ENCODE measurements at regions not wholly inside any gene's neighbourhood (a gene's known extent, or its start where the extent isn't known, plus 50 kb on each side); places are given as distances from the start of the nearest gene placed in this dataset.
"Not testable (repeated sequence)": the region's sequence is repeated elsewhere in the genome, so short reads cannot be mapped to it uniquely, and the experiment has no call there.

- H3K36me3 ChIP-seq (ENCODE audit: insufficient read depth), result no peaks in the 10 kb centered on the region
- H3K79me2 ChIP-seq (ENCODE audit: insufficient read depth, low read depth), result no peaks in the 10 kb centered on the region
- H3K27me3 ChIP-seq (ENCODE audit: insufficient read depth, low read depth), result no peaks in the 10 kb centered on the region
- no peak overlapping the region for H2AFZ ChIP-seq (ENCODE audit: low read depth)
- H3K4me3 ChIP-seq (IDR thresholded peaks at IDR 0.05; ENCODE audit: insufficient read depth, low read depth, low read length), result no peak overlapping the region
- H3K9ac ChIP-seq, result no peak overlapping the region
- H3K4me1 ChIP-seq (ENCODE audit: low read depth, poor library complexity, severe bottlenecking), result peaks cover 16% of the 10 kb centered on the region
- H3K4me2 ChIP-seq, result no peak overlapping the region
- TF ChIP-seq CTCF (conservative IDR thresholded peaks at IDR 0.05; ENCODE audit: low read depth, low read length), result no peak
- no peak overlapping the region for H3K27ac ChIP-seq
- H4K20me1 ChIP-seq (ENCODE audit: insufficient read depth), result no peaks in the 10 kb centered on the region
Measured at GRCh38 chr6:28682542-28682941, 156.9 kb downstream of the GPX5 start.

- H2AFZ ChIP-seq (ENCODE audit: low read depth), result 0 out of 2 replicates have a peak overlapping the region, but pooled peaks have one; percentile 25
Measured at GRCh38 chr6:28682956-28683685, 157.4 kb downstream of the GPX5 start.

GRCh38 chr6:28683945-28684538 is 158.4 kb downstream of the GPX5 start:
- H3K9ac ChIP-seq, result no peak overlapping the region
- H2AFZ ChIP-seq (ENCODE audit: low read depth), result peak overlapping the region; percentile 25; the same call in 1 of the 2 replicates
- no peaks in the 10 kb centered on the region for H3K36me3 ChIP-seq (ENCODE audit: insufficient read depth)
- no peak overlapping the region for H3K4me3 ChIP-seq (IDR thresholded peaks at IDR 0.05; ENCODE audit: insufficient read depth, low read depth, low read length)
- H3K4me1 ChIP-seq (ENCODE audit: low read depth, poor library complexity, severe bottlenecking), result peaks cover 16% of the 10 kb centered on the region
- H3K27ac ChIP-seq, result no peak overlapping the region
- H3K79me2 ChIP-seq (ENCODE audit: insufficient read depth, low read depth), result no peaks in the 10 kb centered on the region
- peak; percentile 89 for TF ChIP-seq CTCF (conservative IDR thresholded peaks at IDR 0.05; ENCODE audit: low read depth, low read length)
- no peaks in the 10 kb centered on the region for H4K20me1 ChIP-seq (ENCODE audit: insufficient read depth)
- H3K4me2 ChIP-seq, result peak overlapping the region; percentile 5; the same call in 1 of the 2 replicates
- no peaks in the 10 kb centered on the region for H3K27me3 ChIP-seq (ENCODE audit: insufficient read depth, low read depth)

More at GRCh38 chr6:28682956-28683685, 157.4 kb downstream of the GPX5 start:
- Histone ChIP-seq H3K4me2 (0 out of 2 replicates have a peak overlapping the region, but pooled peaks have one; percentile 5), H3K4me1 (ENCODE audit: low read depth, poor library complexity, severe bottlenecking) (peaks cover 16% of the 10 kb centered on the region)
- not testable (repeated sequence) for H4K20me1 ChIP-seq (ENCODE audit: insufficient read depth); H3K4me3 ChIP-seq (IDR thresholded peaks at IDR 0.05; ENCODE audit: insufficient read depth, low read depth, low read length); H3K9ac ChIP-seq; H3K27me3 ChIP-seq (ENCODE audit: insufficient read depth, low read depth); H3K36me3 ChIP-seq (ENCODE audit: insufficient read depth); H3K27ac ChIP-seq; H3K79me2 ChIP-seq (ENCODE audit: insufficient read depth, low read depth)

- Histone ChIP-seq H2AFZ (ENCODE audit: low read depth) (peak overlapping the region; percentile 47; the same call in 1 of the 2 replicates), H3K4me2 (peak overlapping the region; percentile 39), H3K4me1 (ENCODE audit: low read depth, poor library complexity, severe bottlenecking) (peaks cover 16% of the 10 kb centered on the region)
- not testable (repeated sequence) for H3K36me3 ChIP-seq (ENCODE audit: insufficient read depth); H3K9ac ChIP-seq; H3K79me2 ChIP-seq (ENCODE audit: insufficient read depth, low read depth); H4K20me1 ChIP-seq (ENCODE audit: insufficient read depth); H3K4me3 ChIP-seq (IDR thresholded peaks at IDR 0.05; ENCODE audit: insufficient read depth, low read depth, low read length); H3K27ac ChIP-seq; H3K27me3 ChIP-seq (ENCODE audit: insufficient read depth, low read depth)
Measured at GRCh38 chr6:28685960-28686359, 160.3 kb downstream of the GPX5 start.

GRCh38 chr6:28686446-28687027 is 160.9 kb downstream of the GPX5 start:
- peak; percentile 79 for TF ChIP-seq CTCF (conservative IDR thresholded peaks at IDR 0.05; ENCODE audit: low read depth, low read length)
- H2AFZ ChIP-seq (ENCODE audit: low read depth), result peak overlapping the region; percentile 47; the same call in 1 of the 2 replicates
- H3K4me1 ChIP-seq (ENCODE audit: low read depth, poor library complexity, severe bottlenecking), result peaks cover 16% of the 10 kb centered on the region

DNA sequence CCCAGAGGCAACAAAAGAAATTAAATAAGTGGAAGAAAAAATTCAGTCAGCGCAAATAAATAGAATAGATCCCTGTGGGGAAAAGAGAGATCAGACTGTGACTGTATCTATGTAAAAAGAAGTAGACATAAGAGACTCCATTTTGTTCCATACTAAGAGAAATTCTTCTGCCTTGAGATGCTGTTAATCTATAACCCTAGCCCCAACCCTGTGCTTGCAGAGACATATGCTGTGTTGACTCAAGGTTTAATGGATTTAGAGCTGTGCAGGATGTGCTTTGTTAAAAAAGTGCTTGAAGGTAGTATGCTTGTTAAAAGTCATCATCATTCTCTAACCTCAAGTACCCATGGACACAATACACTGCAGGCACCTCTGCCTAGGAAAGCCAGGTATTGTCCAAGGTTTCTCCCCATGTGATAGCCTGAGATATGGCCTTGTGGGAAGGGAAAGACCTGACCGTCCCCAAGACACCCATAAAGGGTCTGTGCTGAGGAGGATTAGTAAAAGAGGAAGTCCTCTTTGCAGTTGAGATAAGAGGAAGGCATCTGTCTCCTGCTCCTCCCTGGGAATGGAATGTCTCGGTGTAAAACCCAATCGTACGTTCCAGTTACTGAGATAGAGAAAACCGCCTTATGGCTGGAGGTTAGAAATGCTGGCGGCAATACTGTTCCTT is 161.8 kb downstream of the GPX5 start:
- H3K79me2 ChIP-seq (ENCODE audit: insufficient read depth, low read depth); H3K4me3 ChIP-seq (IDR thresholded peaks at IDR 0.05; ENCODE audit: insufficient read depth, low read depth, low read length); H3K36me3 ChIP-seq (ENCODE audit: insufficient read depth); H2AFZ ChIP-seq (ENCODE audit: low read depth); H3K27me3 ChIP-seq (ENCODE audit: insufficient read depth, low read depth); H3K27ac ChIP-seq; H4K20me1 ChIP-seq (ENCODE audit: insufficient read depth); H3K9ac ChIP-seq; H3K4me2 ChIP-seq: not testable (repeated sequence)
- H3K4me1 ChIP-seq (ENCODE audit: low read depth, poor library complexity, severe bottlenecking), result peaks cover 16% of the 10 kb centered on the region

More at GRCh38 chr6:28686446-28687027, 160.9 kb downstream of the GPX5 start:
- not testable (repeated sequence) for H3K36me3 ChIP-seq (ENCODE audit: insufficient read depth); H3K9ac ChIP-seq; H3K4me3 ChIP-seq (IDR thresholded peaks at IDR 0.05; ENCODE audit: insufficient read depth, low read depth, low read length); H4K20me1 ChIP-seq (ENCODE audit: insufficient read depth); H3K79me2 ChIP-seq (ENCODE audit: insufficient read depth, low read depth); H3K27ac ChIP-seq; H3K27me3 ChIP-seq (ENCODE audit: insufficient read depth, low read depth)
- H3K4me2 ChIP-seq, result peak overlapping the region; percentile 39

DNA sequence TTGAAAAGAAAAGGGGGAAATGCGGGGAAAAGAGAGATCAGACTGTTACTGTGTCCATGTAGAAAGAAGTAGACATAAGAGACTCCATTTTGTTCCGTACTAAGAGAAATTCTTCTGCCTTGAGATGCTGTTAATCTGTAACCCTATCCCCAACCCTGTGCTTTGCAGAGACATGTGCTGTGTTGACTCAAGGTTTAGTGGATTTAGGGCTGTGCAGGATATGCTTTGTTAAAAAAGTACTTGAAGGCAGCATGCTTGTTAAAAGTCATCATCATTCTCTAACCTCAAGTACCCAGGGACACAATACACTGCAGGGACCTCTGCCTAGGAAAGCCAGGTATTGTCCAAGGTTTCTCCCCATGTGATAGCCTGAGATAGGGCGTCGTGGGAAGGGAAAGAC is 166.3 kb downstream of the GPX5 start:
- H3K79me2 ChIP-seq (ENCODE audit: insufficient read depth, low read depth); H3K4me1 ChIP-seq (ENCODE audit: low read depth, poor library complexity, severe bottlenecking); H3K4me2 ChIP-seq; H4K20me1 ChIP-seq (ENCODE audit: insufficient read depth); H3K27ac ChIP-seq; H3K9ac ChIP-seq; H3K36me3 ChIP-seq (ENCODE audit: insufficient read depth); H3K4me3 ChIP-seq (IDR thresholded peaks at IDR 0.05; ENCODE audit: insufficient read depth, low read depth, low read length); H2AFZ ChIP-seq (ENCODE audit: low read depth); H3K27me3 ChIP-seq (ENCODE audit: insufficient read depth, low read depth): not testable (repeated sequence)

Measured in KMS-11 (cell line).